ENCODE measurements at regions not wholly inside any gene's neighbourhood (a gene's known extent, or its start where the extent isn't known, plus 50 kb on each side); places are given as distances from the start of the nearest gene placed in this dataset.
"Not testable (repeated sequence)": the region's sequence is repeated elsewhere in the genome, so short reads cannot be mapped to it uniquely, and the experiment has no call there.

DNA sequence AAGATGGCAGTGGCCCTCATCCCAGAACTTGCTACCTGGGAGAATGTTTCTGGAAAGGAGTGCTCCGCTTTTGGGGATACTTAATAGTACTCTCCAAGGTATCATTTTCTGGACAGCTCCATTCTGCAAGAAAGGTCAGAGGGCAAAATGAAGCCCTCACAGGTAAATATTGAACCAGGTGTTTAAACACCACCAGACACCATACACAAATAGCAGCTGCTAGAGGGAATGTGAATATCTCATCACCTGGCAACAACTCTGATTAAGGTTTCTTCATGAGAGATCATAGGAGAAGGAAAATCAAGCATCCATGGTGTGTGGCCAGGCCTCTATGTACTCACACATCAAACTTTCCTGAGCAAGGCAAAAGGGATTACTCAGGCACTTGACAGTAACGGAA is 226.1 kb upstream of the FAT3 start:
- Mint-ChIP-seq H3K36me3 (ENCODE audit: low read depth) (no peaks in the 10 kb centered on the region), H3K27me3 (ENCODE audit: low read depth) (no peaks in the 10 kb centered on the region), H3K9me3 (peaks cover 9% of the 10 kb centered on the region), H3K4me3 (ENCODE audit: low read depth) (no peak overlapping the region), H3K27ac (no peak overlapping the region), H3K4me1 (ENCODE audit: low read depth) (no peaks in the 10 kb centered on the region)
- no peak for DNase-seq (ENCODE audit: low spot score)
- intact Hi-C loops (cut with micrococcal nuclease), result no loop called here

DNA sequence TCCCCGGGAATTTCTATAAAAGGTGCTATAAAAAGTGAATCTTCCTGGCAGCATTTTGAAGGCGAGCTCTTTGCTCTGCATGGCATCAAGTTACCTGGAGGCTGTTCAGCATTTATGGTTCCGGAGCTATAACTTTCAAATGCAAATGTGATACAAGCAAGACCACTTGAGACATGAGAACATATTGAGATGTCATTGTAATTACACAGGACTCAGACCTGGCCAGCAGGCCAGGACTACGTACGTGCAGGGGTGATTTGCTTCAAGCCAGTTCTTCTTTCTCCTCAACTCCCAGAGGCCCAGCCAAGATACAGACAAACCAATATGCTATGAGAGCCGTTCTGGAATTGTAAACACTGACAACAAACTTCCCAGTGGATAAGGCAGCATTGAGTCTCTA is 227.4 kb upstream of the FAT3 start:
- Mint-ChIP-seq H3K36me3 (ENCODE audit: low read depth) (no peaks in the 10 kb centered on the region), H3K4me1 (ENCODE audit: low read depth) (no peaks in the 10 kb centered on the region), H3K27me3 (ENCODE audit: low read depth) (no peaks in the 10 kb centered on the region), H3K4me3 (ENCODE audit: low read depth) (no peak overlapping the region), H3K27ac (no peak overlapping the region), H3K9me3 (peaks cover 9% of the 10 kb centered on the region)
- no peak for DNase-seq (ENCODE audit: low spot score)
- intact Hi-C loops (cut with micrococcal nuclease), result no loop called here

DNA sequence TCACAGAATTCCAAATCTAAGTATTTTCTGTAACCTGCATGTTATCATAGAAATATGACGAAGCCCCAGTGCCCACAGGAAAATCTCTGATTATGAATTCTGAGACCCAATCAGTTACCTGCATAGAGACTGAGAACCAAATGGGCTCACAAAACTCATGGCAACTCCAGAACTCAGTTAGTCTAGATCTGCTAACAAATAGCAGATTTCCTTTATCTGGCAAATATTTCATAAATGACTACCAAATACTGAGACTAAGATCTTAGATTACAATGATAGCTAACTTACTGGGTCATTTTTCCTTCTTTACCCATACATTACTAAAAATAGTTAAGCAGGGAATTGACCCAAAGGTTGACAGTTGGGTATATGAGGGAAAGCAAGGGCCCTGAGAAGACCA is 228.1 kb upstream of the FAT3 start:
- H3K9me3 Mint-ChIP-seq, result peaks cover 9% of the 10 kb centered on the region
- DNase-seq (ENCODE audit: low spot score), result no peak

DNA sequence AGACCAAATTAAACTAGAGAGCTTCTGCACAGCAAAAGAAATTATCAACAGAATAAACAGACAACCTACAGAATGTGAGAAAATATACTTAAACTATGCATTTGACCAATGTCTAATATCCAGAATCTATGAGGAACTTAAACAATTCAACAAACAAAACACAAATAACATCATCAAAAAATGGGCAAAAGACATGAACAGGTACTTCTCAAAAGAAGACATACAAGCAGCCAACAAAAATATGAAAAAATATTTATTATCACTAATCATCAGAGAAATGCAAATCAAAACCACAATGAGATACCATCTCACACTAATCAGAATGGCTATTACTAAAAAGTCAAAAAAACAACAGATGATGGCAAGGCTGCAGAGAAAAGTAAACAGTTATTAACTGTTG is 236.2 kb upstream of the FAT3 start:
- H3K9me3 Mint-ChIP-seq; H3K36me3 Mint-ChIP-seq (ENCODE audit: low read depth); H3K4me1 Mint-ChIP-seq (ENCODE audit: low read depth); intact Hi-C loops (cut with micrococcal nuclease); H3K27ac Mint-ChIP-seq; H3K27me3 Mint-ChIP-seq (ENCODE audit: low read depth); H3K4me3 Mint-ChIP-seq (ENCODE audit: low read depth); DNase-seq (ENCODE audit: low spot score): not testable (repeated sequence)

More for the DNA sequence above, 228.1 kb upstream of the FAT3 start:
- H3K4me3 Mint-ChIP-seq (ENCODE audit: low read depth), result no peak overlapping the region
- no peaks in the 10 kb centered on the region for H3K4me1 Mint-ChIP-seq (ENCODE audit: low read depth)
- intact Hi-C loops (cut with micrococcal nuclease), result no loop called here
- H3K27ac Mint-ChIP-seq, result no peak overlapping the region
- H3K36me3 Mint-ChIP-seq (ENCODE audit: low read depth), result no peaks in the 10 kb centered on the region
- no peaks in the 10 kb centered on the region for H3K27me3 Mint-ChIP-seq (ENCODE audit: low read depth)

DNA sequence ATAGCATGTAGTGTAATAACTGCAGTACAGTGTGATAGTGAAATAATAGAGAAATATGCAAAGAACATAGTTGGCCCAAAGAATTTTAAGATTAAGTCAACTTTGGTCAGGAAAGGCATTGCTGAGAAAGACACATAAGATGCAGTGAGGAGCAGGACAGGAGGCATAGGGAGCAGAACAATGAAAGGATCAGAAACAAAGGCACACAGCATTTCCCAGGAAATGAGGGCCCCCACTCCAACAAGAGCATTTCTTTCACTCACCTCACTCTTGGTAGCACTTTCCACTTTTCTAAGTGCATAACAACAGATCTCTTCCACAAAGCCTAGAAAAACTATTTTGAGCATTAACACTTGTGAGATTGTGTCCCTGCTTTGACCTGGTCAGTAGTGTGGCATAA is 238.4 kb upstream of the FAT3 start:
- no peak overlapping the region for H3K4me3 Mint-ChIP-seq (ENCODE audit: low read depth)
- no peak for DNase-seq (ENCODE audit: low spot score)
- intact Hi-C loops (cut with micrococcal nuclease), result no loop called here

DNA sequence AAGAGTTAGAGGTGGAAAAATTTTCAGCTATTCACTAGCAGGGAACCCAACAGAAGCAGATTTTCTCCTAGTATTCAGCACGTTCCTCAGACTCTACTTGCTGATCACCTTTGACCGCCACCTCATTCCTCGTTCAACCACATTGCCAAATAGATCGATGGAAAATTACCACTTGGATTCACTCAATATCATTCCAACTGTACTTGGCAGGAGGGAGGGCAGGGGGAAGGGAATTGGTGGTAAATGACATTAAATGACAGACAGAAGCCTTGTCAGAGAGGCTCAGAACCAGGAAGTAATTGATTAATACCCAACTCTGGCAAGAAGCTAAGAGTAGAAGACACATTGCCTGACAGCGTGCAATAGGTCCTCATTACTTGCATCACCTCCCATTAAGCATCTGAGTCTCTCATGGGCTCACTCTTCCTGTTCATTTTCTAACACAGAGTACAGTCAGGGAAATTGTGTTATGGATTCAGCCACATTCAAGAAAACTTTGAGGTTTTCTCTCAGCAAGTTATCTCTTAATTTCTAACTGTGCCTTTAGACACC is 240.5 kb upstream of the FAT3 start:
- no peak overlapping the region for H3K4me3 Mint-ChIP-seq (ENCODE audit: low read depth)
- no peaks in the 10 kb centered on the region for H3K4me1 Mint-ChIP-seq (ENCODE audit: low read depth)
- H3K27ac Mint-ChIP-seq, result no peak overlapping the region
- peaks cover 19% of the 10 kb centered on the region for H3K9me3 Mint-ChIP-seq
- no peak for DNase-seq (ENCODE audit: low spot score)
- H3K27me3 Mint-ChIP-seq (ENCODE audit: low read depth), result no peaks in the 10 kb centered on the region
- no peaks in the 10 kb centered on the region for H3K36me3 Mint-ChIP-seq (ENCODE audit: low read depth)
- intact Hi-C loops (cut with micrococcal nuclease), result no loop called here

More for the DNA sequence above, 238.4 kb upstream of the FAT3 start:
- Mint-ChIP-seq H3K4me1 (ENCODE audit: low read depth) (no peaks in the 10 kb centered on the region), H3K36me3 (ENCODE audit: low read depth) (no peaks in the 10 kb centered on the region), H3K27me3 (ENCODE audit: low read depth) (no peaks in the 10 kb centered on the region), H3K27ac (no peak overlapping the region), H3K9me3 (peaks cover 19% of the 10 kb centered on the region)

DNA sequence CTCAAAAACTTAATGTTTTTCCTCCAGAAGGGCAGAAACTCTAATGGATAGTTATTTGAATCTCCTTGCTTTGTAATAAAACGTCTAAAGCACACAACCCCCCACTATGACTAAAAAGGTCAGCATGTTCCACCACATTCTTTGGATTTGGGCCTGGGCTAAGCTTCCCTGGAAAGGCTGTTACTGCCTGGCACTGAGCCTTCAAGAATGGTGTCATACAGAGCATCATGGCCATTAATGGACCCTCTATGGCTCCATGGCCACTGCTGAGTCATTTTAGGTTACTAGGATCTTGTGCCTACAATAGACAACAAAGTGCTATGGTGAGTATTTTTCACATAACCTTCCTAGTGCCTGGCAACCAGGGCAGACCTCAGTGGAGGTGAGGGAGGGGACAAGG is 242.6 kb upstream of the FAT3 start:
- Mint-ChIP-seq H3K9me3 (peaks cover 19% of the 10 kb centered on the region), H3K27me3 (ENCODE audit: low read depth) (no peaks in the 10 kb centered on the region), H3K4me3 (ENCODE audit: low read depth) (no peak overlapping the region), H3K36me3 (ENCODE audit: low read depth) (no peaks in the 10 kb centered on the region), H3K4me1 (ENCODE audit: low read depth) (no peaks in the 10 kb centered on the region), H3K27ac (no peak overlapping the region)
- intact Hi-C loops (cut with micrococcal nuclease), result no loop called here
- DNase-seq (ENCODE audit: low spot score), result no peak

DNA sequence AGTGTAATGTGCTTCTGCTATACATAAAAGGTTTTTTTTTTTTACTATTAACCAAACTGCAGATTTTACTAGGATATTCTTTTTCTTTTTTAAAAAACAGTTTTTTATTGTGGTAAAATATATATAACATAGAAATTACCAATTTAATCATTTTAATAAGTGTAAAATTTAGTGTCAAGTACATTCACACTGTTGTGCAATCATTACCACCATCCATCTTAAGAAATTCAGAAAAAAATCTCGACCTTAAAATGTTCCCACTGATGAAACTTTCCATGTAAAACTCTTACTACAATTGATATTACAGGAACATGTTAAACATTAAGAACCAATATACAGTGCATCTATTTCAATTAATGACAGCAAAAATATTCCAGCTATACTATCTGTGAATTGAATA is 244.8 kb upstream of the FAT3 start:
- no peak overlapping the region for H3K27ac Mint-ChIP-seq
- no peak overlapping the region for H3K4me3 Mint-ChIP-seq (ENCODE audit: low read depth)
- intact Hi-C loops (cut with micrococcal nuclease), result no loop called here
- H3K9me3 Mint-ChIP-seq, result peaks cover 15% of the 10 kb centered on the region
- no peaks in the 10 kb centered on the region for H3K27me3 Mint-ChIP-seq (ENCODE audit: low read depth)
- DNase-seq (ENCODE audit: low spot score), result no peak
- H3K4me1 Mint-ChIP-seq (ENCODE audit: low read depth), result no peaks in the 10 kb centered on the region
- no peaks in the 10 kb centered on the region for H3K36me3 Mint-ChIP-seq (ENCODE audit: low read depth)

DNA sequence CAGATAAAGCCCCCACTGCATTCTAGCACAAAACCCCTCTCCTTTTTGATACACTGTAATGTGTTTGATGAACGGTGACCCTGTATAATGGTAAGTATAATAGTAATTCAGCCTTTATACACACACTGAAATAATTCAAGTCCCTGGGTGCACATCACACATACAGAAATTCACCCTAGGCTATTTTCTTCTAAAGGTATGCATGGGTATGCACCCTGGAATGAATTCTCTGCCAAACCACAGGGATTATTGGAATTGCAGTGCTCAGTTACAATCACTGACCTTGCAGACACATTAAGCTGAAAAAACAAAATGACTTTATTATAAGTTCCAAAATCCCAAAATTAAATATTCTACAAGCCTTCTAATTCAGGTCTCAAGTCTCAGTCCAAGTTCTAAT is 245.9 kb upstream of the FAT3 start:
- Mint-ChIP-seq H3K27ac (no peak overlapping the region), H3K4me3 (ENCODE audit: low read depth) (no peak overlapping the region), H3K27me3 (ENCODE audit: low read depth) (no peaks in the 10 kb centered on the region), H3K36me3 (ENCODE audit: low read depth) (no peaks in the 10 kb centered on the region), H3K9me3 (peaks cover 15% of the 10 kb centered on the region), H3K4me1 (ENCODE audit: low read depth) (no peaks in the 10 kb centered on the region)
- intact Hi-C loops (cut with micrococcal nuclease), result no loop called here
- DNase-seq (ENCODE audit: low spot score), result no peak

DNA sequence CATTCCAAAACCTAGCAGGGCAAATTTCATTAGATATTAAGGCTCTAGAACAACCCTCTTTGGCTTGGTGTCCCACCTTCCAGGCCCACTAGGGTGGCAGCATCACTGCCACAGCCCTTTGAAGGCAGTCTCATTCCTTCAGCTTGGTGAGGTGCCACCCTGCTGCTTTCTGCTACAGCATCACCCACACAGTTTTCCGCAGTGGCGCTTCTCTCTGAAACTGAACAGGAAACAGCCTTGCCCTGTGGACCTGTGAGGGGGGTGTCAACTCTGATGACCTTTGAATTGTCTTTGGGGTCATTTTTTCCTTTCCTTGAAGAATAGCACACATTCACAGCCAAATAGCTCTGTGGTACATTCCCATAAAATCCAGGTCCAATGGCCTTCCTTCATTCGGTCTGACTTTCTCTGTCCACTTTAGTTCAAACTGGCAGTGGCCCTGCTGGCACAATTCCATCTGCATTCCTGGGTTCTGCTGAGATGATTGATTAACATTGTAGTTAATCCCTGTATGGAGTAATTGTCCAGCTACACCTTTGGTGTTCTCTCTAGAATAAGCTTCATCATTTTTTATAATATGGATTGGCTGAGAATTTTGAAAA is 251.9 kb upstream of the FAT3 start:
- intact Hi-C loops (cut with micrococcal nuclease), result no loop called here
- no peak for DNase-seq (ENCODE audit: low spot score)
- H3K27me3 Mint-ChIP-seq (ENCODE audit: low read depth), result no peaks in the 10 kb centered on the region
- peaks cover 4% of the 10 kb centered on the region for H3K9me3 Mint-ChIP-seq
- no peaks in the 10 kb centered on the region for H3K4me1 Mint-ChIP-seq (ENCODE audit: low read depth)
- no peak overlapping the region for H3K27ac Mint-ChIP-seq
- no peaks in the 10 kb centered on the region for H3K36me3 Mint-ChIP-seq (ENCODE audit: low read depth)
- H3K4me3 Mint-ChIP-seq (ENCODE audit: low read depth), result no peak overlapping the region

DNA sequence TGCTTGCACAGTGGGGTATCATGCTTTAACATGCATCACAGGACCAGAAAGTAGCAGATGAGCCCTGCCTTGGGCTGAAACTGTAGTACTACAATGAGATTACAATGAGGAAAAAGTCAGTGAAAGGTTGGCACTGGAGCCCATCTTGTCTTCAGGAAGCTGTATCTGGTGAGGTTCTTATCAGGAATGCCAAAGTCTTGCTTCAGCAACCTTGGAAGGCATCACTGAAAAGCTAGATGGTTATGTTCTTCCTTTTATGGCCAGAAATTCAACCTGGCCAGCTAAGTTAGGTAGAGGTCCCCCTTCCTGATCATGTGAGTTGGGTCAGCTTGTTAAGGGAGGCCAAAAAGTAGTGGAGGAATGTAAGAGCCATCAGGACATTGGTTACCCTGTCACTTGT is 254.0 kb upstream of the FAT3 start:
- Mint-ChIP-seq H3K27ac (no peak overlapping the region), H3K4me3 (ENCODE audit: low read depth) (no peak overlapping the region), H3K9me3 (peaks cover 4% of the 10 kb centered on the region), H3K36me3 (ENCODE audit: low read depth) (no peaks in the 10 kb centered on the region), H3K27me3 (ENCODE audit: low read depth) (no peaks in the 10 kb centered on the region), H3K4me1 (ENCODE audit: low read depth) (no peaks in the 10 kb centered on the region)
- DNase-seq (ENCODE audit: low spot score), result no peak
- intact Hi-C loops (cut with micrococcal nuclease), result no loop called here

DNA sequence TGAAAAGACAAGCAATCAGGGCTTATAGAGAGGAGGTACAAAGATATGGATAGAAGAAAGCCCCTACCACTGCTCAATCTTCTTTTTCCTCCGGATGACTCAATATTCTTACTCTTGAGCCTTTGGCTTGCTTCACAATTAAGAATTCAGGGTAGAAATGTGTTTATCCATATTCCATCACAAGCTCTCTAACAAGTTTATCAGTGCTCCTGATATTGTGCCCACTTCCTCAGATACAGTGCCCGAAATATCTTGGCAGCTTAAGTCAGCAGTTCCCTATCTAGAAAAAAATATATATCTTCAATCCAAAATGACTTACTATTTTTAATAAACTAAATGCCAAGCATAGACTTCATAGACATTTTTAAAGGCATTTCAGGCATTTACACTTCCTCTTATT is 255.1 kb upstream of the FAT3 start:
- no peaks in the 10 kb centered on the region for H3K36me3 Mint-ChIP-seq (ENCODE audit: low read depth)
- DNase-seq (ENCODE audit: low spot score), result no peak
- no peak overlapping the region for H3K4me3 Mint-ChIP-seq (ENCODE audit: low read depth)
- H3K9me3 Mint-ChIP-seq, result peaks cover 7% of the 10 kb centered on the region
- intact Hi-C loops (cut with micrococcal nuclease), result no loop called here
- H3K27me3 Mint-ChIP-seq (ENCODE audit: low read depth), result no peaks in the 10 kb centered on the region
- no peaks in the 10 kb centered on the region for H3K4me1 Mint-ChIP-seq (ENCODE audit: low read depth)
- H3K27ac Mint-ChIP-seq, result no peak overlapping the region

DNA sequence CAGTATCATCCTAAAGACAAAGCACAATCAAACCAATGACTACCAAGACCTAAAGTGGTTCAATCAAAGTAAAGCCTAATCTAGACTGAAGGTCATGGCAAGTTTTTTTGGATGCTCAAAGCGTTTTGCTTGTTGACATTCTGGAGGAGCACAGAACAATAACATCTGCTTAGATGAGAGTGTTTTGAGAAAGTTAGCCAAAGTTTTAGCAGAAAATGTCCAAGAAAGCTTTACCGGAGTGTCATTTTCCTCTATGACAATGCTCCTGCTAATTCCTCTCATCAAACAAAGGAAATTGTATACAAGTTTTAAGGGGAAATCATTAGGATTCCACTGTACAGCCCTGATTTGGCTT is 256.9 kb upstream of the FAT3 start:
- no peak overlapping the region for H3K27ac Mint-ChIP-seq
- intact Hi-C loops (cut with micrococcal nuclease), result no loop called here
- no peaks in the 10 kb centered on the region for H3K27me3 Mint-ChIP-seq (ENCODE audit: low read depth)
- no peak overlapping the region for H3K4me3 Mint-ChIP-seq (ENCODE audit: low read depth)
- H3K36me3 Mint-ChIP-seq (ENCODE audit: low read depth), result no peaks in the 10 kb centered on the region
- H3K4me1 Mint-ChIP-seq (ENCODE audit: low read depth), result no peaks in the 10 kb centered on the region
- no peak for DNase-seq (ENCODE audit: low spot score)
- peaks cover 8% of the 10 kb centered on the region for H3K9me3 Mint-ChIP-seq
